ENCODE measurements at regions not wholly inside any gene's neighbourhood (a gene's known extent, or its start where the extent isn't known, plus 50 kb on each side); places are given as distances from the start of the nearest gene placed in this dataset.

DNA sequence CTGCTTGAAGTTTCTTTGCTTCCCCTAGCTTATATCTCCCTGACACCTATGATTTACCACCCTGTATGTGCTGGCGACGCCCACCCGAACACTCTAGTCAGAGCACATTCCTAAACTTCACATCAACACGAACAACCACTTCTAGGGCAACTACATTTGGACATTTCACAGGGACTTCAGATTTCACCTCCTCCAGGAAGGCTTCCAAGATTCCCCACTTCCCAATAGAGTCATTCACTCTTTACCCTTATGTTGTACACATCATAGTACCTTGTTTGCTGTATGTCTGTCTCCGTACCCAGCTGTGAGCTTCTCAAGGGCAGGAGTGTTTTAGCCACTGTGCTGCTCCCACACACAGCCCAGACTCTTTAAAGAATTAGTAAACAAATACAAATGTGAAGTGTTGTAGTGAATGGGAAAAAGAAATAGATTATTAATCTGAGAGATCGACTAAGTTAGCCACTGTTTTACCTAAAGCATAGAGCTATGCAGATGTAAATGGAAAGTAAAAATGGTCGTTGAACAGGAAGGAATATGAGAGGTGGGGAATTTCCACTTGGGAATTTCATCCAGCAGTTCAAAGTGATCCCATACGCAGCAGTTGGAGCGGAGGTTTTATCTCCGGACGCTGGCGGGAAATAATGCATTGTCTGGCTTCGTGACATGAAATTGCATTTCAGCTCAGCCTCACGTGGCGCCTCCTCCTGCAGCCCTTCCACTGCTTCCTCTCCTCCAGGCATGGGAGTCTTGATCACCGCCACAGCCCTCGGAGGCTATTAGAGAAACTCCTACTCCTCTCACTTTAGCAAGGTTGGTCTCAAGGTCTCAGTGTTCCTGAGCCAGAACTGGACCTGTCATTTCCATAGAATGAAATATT, 233.4 kb upstream of the COPS8 start:
- DNase-seq (ENCODE audit: low spot score), result no peak

- DNase-seq (ENCODE audit: low spot score), result no peak
These were observed 232.7 kb upstream of the COPS8 start for GRCh38 chr2:236852977-236853374.

DNA sequence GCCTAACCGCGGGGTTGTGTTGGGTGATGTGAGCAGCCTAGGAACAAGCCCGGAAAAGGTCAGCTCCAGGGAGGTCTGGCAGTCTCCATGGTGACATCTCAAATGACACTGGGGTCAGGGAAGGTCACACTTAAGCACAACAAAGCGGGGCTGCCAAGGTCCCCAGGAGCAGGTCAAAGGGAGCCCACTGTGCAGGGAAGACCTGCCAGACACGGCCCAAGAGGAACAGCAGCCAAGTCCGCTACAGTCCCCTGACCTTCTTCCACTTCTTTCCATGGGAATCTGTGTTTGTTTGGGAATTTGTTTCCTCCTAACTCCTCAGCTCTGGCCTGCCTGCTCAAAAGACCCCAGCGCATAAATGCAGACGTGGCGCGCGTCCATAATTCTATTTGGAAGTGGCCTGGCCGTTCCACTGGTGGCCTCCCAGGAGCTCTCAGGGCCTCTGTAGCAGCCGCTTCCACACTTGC, 232.1 kb upstream of the COPS8 start:
- no peak for DNase-seq (ENCODE audit: low spot score)

- no peak for DNase-seq (ENCODE audit: low spot score)
These were observed 230.4 kb upstream of the COPS8 start for GRCh38 chr2:236855176-236855865.

GRCh38 chr2:236855866-236856847, 229.5 kb upstream of the COPS8 start:
- peak; percentile 15 for DNase-seq (ENCODE audit: low spot score)

- DNase-seq (ENCODE audit: low spot score), result no peak
These were observed 228.8 kb upstream of the COPS8 start for GRCh38 chr2:236856848-236857235.

DNA sequence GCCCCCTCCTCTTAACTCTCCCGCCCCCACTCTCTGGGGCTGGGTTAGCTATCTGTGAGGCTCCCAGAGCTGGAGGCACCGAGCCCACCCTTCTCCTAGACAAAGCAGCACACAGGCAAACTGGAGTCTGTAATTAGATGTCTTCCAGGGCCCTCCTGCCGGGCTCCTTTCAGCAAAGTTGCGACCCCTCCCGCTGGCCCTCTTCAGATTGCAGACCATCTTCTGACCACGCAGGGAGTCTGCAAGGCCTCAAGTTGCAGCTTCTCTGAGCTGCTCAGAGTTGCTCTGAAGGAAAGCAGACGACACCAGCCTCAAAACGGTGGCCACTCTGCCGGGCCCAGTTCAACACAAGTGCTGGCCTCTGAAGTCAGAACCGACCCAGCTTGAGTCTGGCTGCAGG, 228.4 kb upstream of the COPS8 start:
- no peak for DNase-seq (ENCODE audit: low spot score)

- no peak for DNase-seq (ENCODE audit: low spot score)
These were observed 227.9 kb upstream of the COPS8 start for GRCh38 chr2:236857781-236858180.

- DNase-seq (ENCODE audit: low spot score), result no peak
These were observed 227.0 kb upstream of the COPS8 start for GRCh38 chr2:236858661-236859060.

DNA sequence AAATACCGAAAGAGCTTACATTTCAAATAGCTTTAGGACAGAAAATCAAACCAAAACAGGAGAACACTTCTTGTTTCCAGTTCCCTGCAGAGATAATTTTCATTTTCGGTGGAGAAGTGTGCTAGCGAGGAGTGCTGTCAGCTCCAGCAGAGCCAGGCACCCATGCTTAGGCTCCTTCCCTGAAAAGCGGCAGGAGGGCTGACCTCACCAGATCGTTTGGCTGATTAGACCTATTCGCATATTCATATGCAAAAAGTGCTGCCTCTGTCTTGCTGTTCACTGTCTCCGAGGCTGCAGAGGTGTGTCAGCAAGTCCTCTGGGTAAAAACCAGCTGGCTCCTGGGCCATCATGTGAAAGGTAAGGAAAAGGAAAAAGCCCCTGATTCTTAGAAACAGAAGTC, 225.8 kb upstream of the COPS8 start:
- DNase-seq (ENCODE audit: low spot score), result no peak

GRCh38 chr2:236861196-236861875, 224.4 kb upstream of the COPS8 start:
- DNase-seq (ENCODE audit: low spot score), result no peak

GRCh38 chr2:236861944-236862343, 223.7 kb upstream of the COPS8 start:
- no peak for DNase-seq (ENCODE audit: low spot score)

- no peak for DNase-seq (ENCODE audit: low spot score)
These were observed 223.2 kb upstream of the COPS8 start for GRCh38 chr2:236862526-236862925.

DNA sequence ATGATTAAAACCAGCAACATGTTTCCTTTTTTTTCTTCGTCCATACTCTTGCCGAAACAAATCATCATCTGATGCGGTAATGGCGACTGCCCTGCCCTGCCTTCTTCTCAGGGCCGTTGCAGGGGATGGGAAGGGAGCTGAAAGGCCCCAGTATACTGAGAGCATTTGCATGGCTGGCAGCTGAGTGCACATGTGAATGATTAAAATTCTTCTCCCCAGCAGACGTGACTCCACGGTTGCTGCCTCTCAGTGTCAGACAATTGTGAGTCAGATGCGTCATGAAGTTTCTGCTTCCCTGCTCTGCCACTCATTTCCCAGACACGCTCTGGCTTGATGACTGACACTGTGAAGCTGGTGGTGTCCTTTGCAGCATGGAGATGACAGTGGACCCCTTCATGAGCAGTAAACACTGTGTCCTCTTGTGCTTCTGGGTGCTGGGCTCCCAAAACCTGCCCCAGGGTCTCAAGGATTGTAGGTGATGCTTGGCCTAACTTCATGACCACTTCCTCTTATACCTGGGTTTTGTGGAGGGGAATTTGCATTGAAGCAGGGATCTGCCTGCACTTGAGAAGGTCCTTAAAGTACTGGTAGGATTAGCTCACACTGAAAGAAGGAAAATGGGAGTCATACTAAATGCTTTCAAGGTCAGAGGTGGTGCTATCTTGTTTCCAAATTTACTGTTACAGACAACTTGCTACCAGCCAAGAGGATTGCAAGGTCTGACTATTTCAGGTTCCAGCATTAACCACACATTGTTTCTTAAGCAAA, 222.5 kb upstream of the COPS8 start:
- DNase-seq (ENCODE audit: low spot score), result no peak

GRCh38 chr2:236863729-236864126, 222.0 kb upstream of the COPS8 start:
- no peak for DNase-seq (ENCODE audit: low spot score)

DNA sequence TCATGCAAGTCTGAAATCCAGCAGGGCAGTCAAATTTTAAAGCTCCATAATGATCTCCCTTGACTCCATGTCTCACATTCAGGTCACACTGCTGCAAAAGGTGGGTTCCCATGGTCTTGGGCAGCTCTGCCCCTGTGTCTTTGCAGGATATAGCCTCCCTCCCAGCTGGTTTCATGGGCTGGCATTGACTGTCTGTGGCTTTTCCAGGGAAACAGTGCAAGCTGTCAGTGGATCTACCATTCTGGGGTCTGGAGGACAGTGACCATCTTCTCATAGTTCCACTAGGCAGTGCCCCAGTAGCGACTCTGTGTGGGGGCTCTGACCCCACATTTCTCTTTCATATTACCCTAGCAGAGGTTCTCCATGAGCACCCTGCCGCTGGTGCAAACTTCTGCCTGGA, 220.6 kb upstream of the COPS8 start:
- no peak for DNase-seq (ENCODE audit: low spot score)

DNA sequence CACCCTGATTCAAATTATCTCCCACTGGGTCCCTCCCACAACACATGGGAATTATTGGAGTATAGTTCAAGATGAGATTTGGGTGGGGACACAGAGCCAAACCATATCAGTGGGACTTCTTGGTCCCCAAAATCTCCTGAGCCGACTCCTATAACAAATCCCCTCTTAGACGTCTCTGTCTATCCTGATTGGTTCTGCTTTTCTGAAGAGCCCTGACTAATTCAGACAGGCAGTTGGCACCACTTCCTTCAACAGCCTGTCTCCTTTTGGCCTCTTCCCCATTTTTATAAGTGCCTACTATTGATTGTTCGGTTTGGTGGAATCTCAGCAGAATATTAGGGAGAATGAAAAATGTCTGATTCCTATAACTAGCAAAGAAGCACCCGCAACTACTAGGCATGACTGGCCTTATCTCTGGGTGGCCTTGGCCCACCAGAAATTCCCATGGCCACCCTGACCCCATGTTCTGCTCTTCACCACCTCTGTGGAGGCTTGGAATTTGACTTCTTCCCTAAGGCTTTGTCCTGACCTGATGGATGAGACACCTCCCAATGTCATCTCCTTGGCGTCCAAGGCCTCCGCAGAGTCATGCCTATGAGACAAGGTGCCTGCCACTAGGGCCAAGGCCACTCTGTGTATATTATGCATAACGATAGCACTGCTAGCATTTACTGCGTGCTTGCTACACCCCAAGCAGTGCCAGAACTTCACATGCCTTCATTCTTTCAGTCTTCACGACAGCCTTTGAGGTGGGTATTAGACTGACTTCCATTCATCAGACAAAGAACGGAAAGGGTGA, 218.9 kb upstream of the COPS8 start:
- DNase-seq (ENCODE audit: low spot score), result no peak

DNA sequence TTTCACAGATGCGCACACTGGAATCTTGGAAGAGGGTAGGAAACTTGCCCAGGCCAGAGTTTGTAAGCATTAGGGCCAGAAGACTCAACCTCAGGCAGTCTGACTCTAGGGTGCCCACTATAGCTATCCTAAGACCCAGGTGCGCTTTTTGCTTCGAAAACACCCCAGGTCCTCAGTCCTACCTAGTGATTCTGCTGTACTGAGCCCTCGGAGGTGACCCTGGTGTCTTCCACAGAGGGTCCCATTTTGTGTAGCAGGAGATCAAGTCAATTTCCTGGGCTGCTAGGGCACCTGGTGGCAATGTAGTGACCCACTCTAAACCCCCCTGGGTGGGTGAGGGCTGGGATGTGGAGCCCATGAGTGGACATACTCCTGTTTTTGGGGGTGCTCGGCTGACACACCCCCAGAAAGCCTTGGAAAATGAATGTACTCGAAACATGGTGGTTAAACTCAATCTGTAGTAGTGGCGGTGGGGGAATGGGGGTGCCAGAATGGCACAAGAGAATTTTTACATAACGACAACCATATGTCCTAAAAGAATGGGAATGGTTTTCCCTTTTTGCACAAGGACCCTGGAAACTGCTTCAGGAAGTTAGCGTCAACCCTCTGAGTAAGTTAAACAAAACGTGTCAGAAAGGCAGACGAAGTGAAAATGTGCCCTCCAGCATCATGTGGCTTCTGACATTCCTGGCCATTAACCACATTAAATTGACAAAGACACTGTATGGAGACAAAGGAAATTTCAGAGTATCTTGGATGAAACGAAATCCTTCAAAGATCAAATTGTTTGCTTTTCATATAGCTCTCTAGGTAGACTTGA, 218.0 kb upstream of the COPS8 start:
- no peak for DNase-seq (ENCODE audit: low spot score)

DNA sequence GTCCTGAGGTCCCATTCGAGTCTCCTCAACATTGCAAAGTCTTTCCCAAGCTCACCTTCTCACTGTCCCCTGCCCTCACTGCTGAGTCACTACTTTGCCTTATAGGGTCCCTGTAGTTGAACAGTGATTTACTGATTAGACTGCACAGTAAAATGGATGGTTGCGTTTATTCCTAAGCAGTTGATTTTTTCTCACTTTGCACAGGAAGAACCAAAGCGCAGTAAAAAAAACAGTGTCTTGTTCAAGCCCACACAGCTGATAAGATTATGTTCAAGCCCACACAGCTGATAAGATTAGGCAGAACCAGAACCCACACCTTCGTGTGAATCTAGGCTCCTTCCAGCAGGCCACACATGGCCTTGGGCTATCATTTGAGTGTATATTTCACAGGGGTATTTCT, 215.3 kb upstream of the COPS8 start:
- DNase-seq (ENCODE audit: low spot score), result no peak

Data from HuH-7.5 (cell line).